Loucy (cell line): ENCODE measurements at regions not wholly inside any gene's neighbourhood (a gene's known extent, or its start where the extent isn't known, plus 50 kb on each side); places are given as distances from the start of the nearest gene placed in this dataset.

ENCODE experiments used
- CTCF ChIP-seq: fragments of 200-600 bp; sonication (generic); conservative IDR thresholded peaks from 2 replicates; pipeline ENCODE4 v1.5.1; 2014; ENCODE audit warnings: mild to moderate bottlenecking, antibody characterized with exemption, low read length
- EZH2phosphoT487 ChIP-seq: fragments of 200-600 bp; IDR thresholded peaks from 2 replicates; pipeline ENCODE4 v1.6.1; 2018; ENCODE audit warnings: antibody characterized with exemption, mild to moderate bottlenecking, moderate library complexity, borderline replicate concordance

DNA sequence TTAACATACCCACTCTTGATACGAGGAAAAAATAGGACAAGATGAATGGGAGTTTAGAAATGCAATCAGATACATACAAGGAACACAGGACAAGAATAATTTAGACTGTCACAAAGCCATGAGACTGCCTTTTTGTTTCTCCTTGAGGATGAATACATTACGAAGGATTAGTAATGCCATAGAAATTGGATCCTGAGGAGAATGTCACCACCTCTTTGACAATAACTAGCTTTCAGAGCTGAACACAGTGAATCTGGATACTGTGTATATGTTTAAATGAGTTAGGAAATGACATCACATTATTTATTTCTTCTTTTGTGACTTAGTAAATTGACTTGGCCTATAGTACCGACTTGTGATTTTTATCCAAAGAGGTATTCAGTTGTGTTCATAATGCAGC lies 596.3 kb upstream of the CNTNAP2 start:
- TF ChIP-seq CTCF, result no peak
- TF ChIP-seq EZH2phosphoT487, result no peak
